ENCODE measurements at regions not wholly inside any gene's neighbourhood (a gene's known extent, or its start where the extent isn't known, plus 50 kb on each side); places are given as distances from the start of the nearest gene placed in this dataset.

DNA sequence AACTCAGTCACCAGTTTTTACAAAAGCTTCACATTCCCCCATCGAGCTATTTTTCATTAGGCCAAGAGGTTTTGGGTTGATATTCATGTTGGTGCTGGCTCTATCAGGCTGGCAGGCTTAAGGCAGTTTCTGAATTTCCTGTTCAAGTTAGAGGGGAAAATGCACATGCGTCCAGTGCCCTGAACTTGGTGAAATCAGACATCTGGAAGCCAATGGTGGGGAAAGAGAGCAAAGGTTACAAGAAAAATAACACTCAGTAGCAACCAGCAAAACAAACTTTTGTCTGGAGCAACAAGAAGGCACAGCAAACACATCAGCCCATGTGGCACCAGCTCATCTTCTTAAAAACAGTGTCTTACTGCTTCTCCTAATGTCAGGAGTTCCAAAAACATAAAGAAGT lies 155.6 kb upstream of the TSC22D2 start:
- no peak overlapping the region for H3K4me3 Mint-ChIP-seq (ENCODE audit: unreplicated experiment)
- TF ChIP-seq, protein P1, sequence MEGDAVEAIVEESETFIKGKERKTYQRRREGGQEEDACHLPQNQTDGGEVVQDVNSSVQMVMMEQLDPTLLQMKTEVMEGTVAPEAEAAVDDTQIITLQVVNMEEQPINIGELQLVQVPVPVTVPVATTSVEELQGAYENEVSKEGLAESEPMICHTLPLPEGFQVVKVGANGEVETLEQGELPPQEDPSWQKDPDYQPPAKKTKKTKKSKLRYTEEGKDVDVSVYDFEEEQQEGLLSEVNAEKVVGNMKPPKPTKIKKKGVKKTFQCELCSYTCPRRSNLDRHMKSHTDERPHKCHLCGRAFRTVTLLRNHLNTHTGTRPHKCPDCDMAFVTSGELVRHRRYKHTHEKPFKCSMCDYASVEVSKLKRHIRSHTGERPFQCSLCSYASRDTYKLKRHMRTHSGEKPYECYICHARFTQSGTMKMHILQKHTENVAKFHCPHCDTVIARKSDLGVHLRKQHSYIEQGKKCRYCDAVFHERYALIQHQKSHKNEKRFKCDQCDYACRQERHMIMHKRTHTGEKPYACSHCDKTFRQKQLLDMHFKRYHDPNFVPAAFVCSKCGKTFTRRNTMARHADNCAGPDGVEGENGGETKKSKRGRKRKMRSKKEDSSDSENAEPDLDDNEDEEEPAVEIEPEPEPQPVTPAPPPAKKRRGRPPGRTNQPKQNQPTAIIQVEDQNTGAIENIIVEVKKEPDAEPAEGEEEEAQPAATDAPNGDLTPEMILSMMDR (IDR thresholded peaks at IDR 0.05), result no peak
- H3K36me3 Mint-ChIP-seq (ENCODE audit: low read depth), result no peaks in the 10 kb centered on the region
- peak overlapping the region; percentile 86 for H3K27ac Mint-ChIP-seq (ENCODE audit: unreplicated experiment)
- H3K9me3 Mint-ChIP-seq (ENCODE audit: low read depth), result peaks cover 3% of the 10 kb centered on the region
- DNase-seq (ENCODE audit: low spot score), result no peak
- H3K4me1 Mint-ChIP-seq (ENCODE audit: low read depth), result peaks cover 90% of the 10 kb centered on the region
- no peaks in the 10 kb centered on the region for H3K27me3 Mint-ChIP-seq (ENCODE audit: low read depth)

DNA sequence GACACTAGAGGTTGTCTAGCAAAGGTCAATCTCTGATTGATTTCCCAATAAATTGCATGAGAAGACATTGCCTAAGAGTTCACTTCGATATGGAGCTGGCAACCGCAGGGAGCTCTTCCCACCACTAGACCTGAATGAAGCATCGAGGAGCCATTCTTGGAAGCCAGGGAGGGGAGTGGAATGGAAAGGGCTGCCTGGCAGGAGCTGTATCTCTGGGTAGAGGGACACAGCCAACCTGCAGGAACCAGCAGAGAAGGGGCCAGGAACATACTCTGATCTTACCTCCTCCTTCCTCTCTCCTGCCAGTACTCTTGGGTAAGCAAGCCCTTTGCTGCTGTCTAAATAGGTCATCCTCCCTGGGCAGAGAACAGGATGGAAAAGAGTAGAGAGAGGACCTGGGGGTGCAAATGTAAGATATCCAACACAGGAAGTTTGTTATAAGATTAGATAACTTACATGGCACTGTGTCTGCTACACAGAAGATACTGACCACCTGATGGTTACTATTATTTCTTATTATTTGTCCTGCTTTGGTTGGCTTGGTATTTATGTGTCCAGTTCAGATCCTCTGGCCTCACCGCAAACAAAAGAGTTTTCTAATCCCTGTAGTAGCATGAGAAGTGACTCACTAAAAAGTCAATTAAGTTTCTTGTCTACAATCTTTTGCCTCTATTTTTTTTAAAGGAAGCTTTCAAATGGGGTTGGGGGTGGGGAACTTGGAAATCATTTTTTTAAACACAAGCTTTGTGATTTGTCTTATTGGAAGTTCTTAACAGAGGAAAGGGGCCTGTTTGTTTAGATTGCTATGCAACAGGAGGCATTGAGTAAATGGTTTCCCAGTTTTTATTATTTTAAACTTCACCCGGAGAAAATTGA lies 156.7 kb upstream of the TSC22D2 start:
- H3K4me1 Mint-ChIP-seq (ENCODE audit: low read depth), result peaks cover 84% of the 10 kb centered on the region
- H3K9me3 Mint-ChIP-seq (ENCODE audit: low read depth), result no peaks in the 10 kb centered on the region
- no peak for DNase-seq (ENCODE audit: low spot score)
- H3K4me3 Mint-ChIP-seq (ENCODE audit: unreplicated experiment), result no peak overlapping the region
- TF ChIP-seq, protein P1 (IDR thresholded peaks at IDR 0.05), result no peak
- peak overlapping the region; percentile 78 for H3K27ac Mint-ChIP-seq (ENCODE audit: unreplicated experiment)
- no peaks in the 10 kb centered on the region for H3K27me3 Mint-ChIP-seq (ENCODE audit: low read depth)
- H3K36me3 Mint-ChIP-seq (ENCODE audit: low read depth), result no peaks in the 10 kb centered on the region

DNA sequence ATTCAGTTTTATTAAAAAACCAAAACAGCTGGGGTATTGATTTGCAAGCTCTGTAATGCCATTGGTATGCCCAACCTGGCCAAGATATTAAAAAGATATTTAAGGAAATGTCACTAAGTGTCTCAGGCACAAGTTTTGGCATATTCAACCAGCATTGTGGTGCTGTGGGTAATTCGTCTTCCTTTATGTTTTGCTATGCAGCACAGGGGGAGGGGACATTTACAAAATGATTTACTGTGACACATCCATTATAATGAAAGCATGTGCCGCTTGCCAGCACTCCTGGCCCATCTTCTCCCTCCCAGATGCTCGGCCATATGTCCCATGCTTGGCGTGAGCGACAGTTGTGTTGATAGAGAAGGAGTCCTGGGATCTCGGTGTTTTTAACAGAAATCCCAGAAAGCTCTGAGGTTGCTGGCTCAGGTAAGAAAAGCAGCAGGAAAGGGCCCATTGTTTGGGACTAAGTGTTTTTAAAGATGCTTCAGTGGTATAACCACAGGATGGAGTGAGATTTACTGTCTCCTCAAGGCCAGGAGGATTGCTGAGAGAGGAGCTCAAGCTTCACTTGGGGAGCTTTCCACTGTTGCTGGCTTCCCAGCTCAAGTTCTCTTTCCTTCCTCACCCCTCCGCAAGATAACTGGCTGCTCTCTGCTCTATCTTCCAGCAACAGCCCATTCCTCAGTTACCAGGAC lies 158.2 kb upstream of the TSC22D2 start:
- DNase-seq (ENCODE audit: low spot score), result no peak
- no peak overlapping the region for H3K4me3 Mint-ChIP-seq (ENCODE audit: unreplicated experiment)
- H3K9me3 Mint-ChIP-seq (ENCODE audit: low read depth), result no peaks in the 10 kb centered on the region
- peaks cover 70% of the 10 kb centered on the region for H3K4me1 Mint-ChIP-seq (ENCODE audit: low read depth)
- H3K36me3 Mint-ChIP-seq (ENCODE audit: low read depth), result no peaks in the 10 kb centered on the region
- TF ChIP-seq, protein P1 (IDR thresholded peaks at IDR 0.05), result no peak
- H3K27me3 Mint-ChIP-seq (ENCODE audit: low read depth), result no peaks in the 10 kb centered on the region
- no peak overlapping the region for H3K27ac Mint-ChIP-seq (ENCODE audit: unreplicated experiment)

DNA sequence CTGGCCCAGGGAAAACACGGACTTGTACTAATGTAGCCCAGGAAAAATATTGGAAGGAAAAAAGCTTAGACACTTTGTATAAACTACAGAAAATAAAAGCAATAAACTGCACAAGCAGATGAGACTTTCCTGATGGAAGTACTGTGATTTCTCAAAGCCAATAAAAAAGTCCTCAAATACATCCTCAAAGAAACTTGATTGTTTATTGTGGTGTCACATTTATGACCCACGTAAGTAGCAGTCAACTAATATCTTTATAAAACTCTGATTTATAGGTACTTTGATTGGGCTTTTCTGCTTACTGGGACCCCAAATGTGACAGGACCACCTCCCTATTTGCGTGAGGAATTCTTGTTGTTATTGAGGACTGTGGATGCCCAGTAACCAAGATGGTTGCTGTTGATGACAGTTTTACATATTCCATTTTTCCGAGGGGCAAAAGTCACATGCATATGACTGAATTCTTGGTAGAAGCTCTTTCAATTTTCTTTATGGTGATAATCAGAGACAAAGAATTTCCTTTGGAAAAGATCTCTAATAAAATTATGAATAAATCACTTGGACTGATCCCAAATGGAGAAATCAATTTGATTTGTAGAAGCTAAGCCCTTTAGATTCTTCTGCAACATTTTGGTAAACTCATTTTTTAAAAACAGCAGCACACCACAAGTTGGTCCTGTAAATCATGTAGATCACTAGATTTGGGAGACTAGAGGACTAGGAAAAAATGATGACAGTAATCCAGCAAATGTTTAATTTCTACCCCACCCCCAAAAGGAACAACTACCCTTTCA lies 159.0 kb upstream of the TSC22D2 start:
- no peaks in the 10 kb centered on the region for H3K27me3 Mint-ChIP-seq (ENCODE audit: low read depth)
- H3K9me3 Mint-ChIP-seq (ENCODE audit: low read depth), result no peaks in the 10 kb centered on the region
- H3K4me1 Mint-ChIP-seq (ENCODE audit: low read depth), result peaks cover 61% of the 10 kb centered on the region
- TF ChIP-seq, protein P1 (IDR thresholded peaks at IDR 0.05), result no peak
- H3K4me3 Mint-ChIP-seq (ENCODE audit: unreplicated experiment), result peak overlapping the region; percentile 32
- H3K36me3 Mint-ChIP-seq (ENCODE audit: low read depth), result no peaks in the 10 kb centered on the region
- H3K27ac Mint-ChIP-seq (ENCODE audit: unreplicated experiment), result peak overlapping the region; percentile 89
- DNase-seq (ENCODE audit: low spot score), result no peak

Measured in chondrocyte (in vitro differentiated cells).